HG02759 (cell line): ENCODE measurements at regions not wholly inside any gene's neighbourhood (a gene's known extent, or its start where the extent isn't known, plus 50 kb on each side); places are given as distances from the start of the nearest gene placed in this dataset.

Experiments
- ATAC-seq: cut with Tn5 transposase; IDR thresholded peaks from one replicate; pipeline ENCODE4 v1.9.1; 2021; ENCODE audit warnings: mild to moderate bottlenecking, moderate library complexity; ENCODE audit not compliant: unreplicated experiment

- no peak for ATAC-seq
Observed at GRCh38 chr6:22804620-22805261, 235.4 kb downstream of the HDGFL1 start.

GRCh38 chr6:22807261-22807660 lies 237.9 kb downstream of the HDGFL1 start:
- no peak for ATAC-seq

- no peak for ATAC-seq
Observed at GRCh38 chr6:22807818-22808217, 238.5 kb downstream of the HDGFL1 start.

- no peak for ATAC-seq
Observed at GRCh38 chr6:22808466-22808865, 239.1 kb downstream of the HDGFL1 start.

- ATAC-seq = no peak
Observed at GRCh38 chr6:22809370-22809769, 240.0 kb downstream of the HDGFL1 start.

GRCh38 chr6:22819209-22819608 lies 249.8 kb downstream of the HDGFL1 start:
- no peak for ATAC-seq

- no peak for ATAC-seq
Observed at GRCh38 chr6:22821664-22822320, 252.4 kb downstream of the HDGFL1 start.

- no peak for ATAC-seq
Observed at GRCh38 chr6:22825210-22825609, 255.8 kb downstream of the HDGFL1 start.

- ATAC-seq = no peak
Observed at GRCh38 chr6:22826961-22827360, 257.6 kb downstream of the HDGFL1 start.

GRCh38 chr6:22827760-22828159 lies 258.4 kb downstream of the HDGFL1 start:
- no peak for ATAC-seq

- no peak for ATAC-seq
Observed at GRCh38 chr6:22828179-22829062, 259.1 kb downstream of the HDGFL1 start.

GRCh38 chr6:22829070-22829469 lies 259.7 kb downstream of the HDGFL1 start:
- ATAC-seq = no peak

GRCh38 chr6:22830463-22830862 lies 261.1 kb downstream of the HDGFL1 start:
- no peak for ATAC-seq

GRCh38 chr6:22833191-22833590 lies 263.8 kb downstream of the HDGFL1 start:
- no peak for ATAC-seq

GRCh38 chr6:22838345-22838744 lies 269.0 kb downstream of the HDGFL1 start:
- no peak for ATAC-seq

- ATAC-seq = no peak
Observed at GRCh38 chr6:22845467-22845866, 276.1 kb downstream of the HDGFL1 start.

GRCh38 chr6:22848121-22848520 lies 278.8 kb downstream of the HDGFL1 start:
- ATAC-seq = no peak

- ATAC-seq = no peak
Observed at GRCh38 chr6:22849921-22850320, 280.6 kb downstream of the HDGFL1 start.

- ATAC-seq = no peak
Observed at GRCh38 chr6:22852101-22852500, 282.7 kb downstream of the HDGFL1 start.

GRCh38 chr6:22873513-22874136 lies 304.3 kb downstream of the HDGFL1 start:
- no peak for ATAC-seq

GRCh38 chr6:22875845-22876244 lies 306.5 kb downstream of the HDGFL1 start:
- no peak for ATAC-seq
